Skeletal muscle tissue (tissue), 3 donors: ENCODE measurements at regions not wholly inside any gene's neighbourhood (a gene's known extent, or its start where the extent isn't known, plus 50 kb on each side); places are given as distances from the start of the nearest gene placed in this dataset.

Experiments used
- H3K27ac ChIP-seq: one replicate; pipeline ENCODE4 v1.7.0; 2013; ENCODE audit warnings: mild to moderate bottlenecking, low read depth, low read length, inconsistent platforms
- H3K27me3 ChIP-seq, 3 donors: one replicate each; pipeline ENCODE4 v1.7.0; 2013; ENCODE audit warnings: low read length in 3 of 3; ENCODE audit not compliant: control insufficient read depth in 3 of 3, insufficient read depth in 3 of 3
- H3K36me3 ChIP-seq, 3 donors: one replicate each; pipeline ENCODE4 v1.7.0; 2013; ENCODE audit warnings: low read length in 3 of 3; ENCODE audit not compliant: control insufficient read depth in 3 of 3, insufficient read depth in 3 of 3
- H3K4me1 ChIP-seq, 3 donors: one replicate each; pipeline ENCODE4 v1.7.0; 2013; ENCODE audit warnings: low read length in 3 of 3, mild to moderate bottlenecking in 3 of 3; ENCODE audit not compliant: control insufficient read depth in 3 of 3, insufficient read depth in 3 of 3
- H3K4me3 ChIP-seq, 3 donors: one replicate each; pipeline ENCODE4 v1.7.0; 2013; ENCODE audit warnings: low read length in 3 of 3
- H3K9ac ChIP-seq, 3 donors: one replicate each; pipeline ENCODE4 v1.7.0; 2013; ENCODE audit warnings: low read length in 3 of 3, mild to moderate bottlenecking in 3 of 3, moderate library complexity in 2 of 3, low read depth in 1 of 3
- H3K9me3 ChIP-seq, 3 donors: one replicate each; pipeline ENCODE4 v1.7.0; 2013; ENCODE audit warnings: low read length in 3 of 3; ENCODE audit not compliant: control insufficient read depth in 3 of 3
- donor health status: Osteomylitis.

- no peak overlapping the region for H3K9ac ChIP-seq
- H3K27me3 ChIP-seq = peaks cover 0 to 8% (median 0%) of the 10 kb centered on the region in 3 donors
- no peaks in the 10 kb centered on the region for H3K4me1 ChIP-seq
- no peaks in the 10 kb centered on the region for H3K9me3 ChIP-seq
- no peak overlapping the region for H3K27ac ChIP-seq
- H3K4me3 ChIP-seq = no peak overlapping the region
- no peaks in the 10 kb centered on the region for H3K36me3 ChIP-seq
Measured at GRCh38 chr10:21413268-21413667, 112.2 kb downstream of the SKIDA1 start.

- no peaks in the 10 kb centered on the region for H3K36me3 ChIP-seq
- H3K9ac ChIP-seq = no peak overlapping the region
- H3K27me3 ChIP-seq = peaks cover 0 to 8% (median 0%) of the 10 kb centered on the region in 3 donors
- H3K9me3 ChIP-seq = no peaks in the 10 kb centered on the region
- no peak overlapping the region for H3K27ac ChIP-seq
- no peak overlapping the region for H3K4me3 ChIP-seq
- H3K4me1 ChIP-seq = peaks cover 0 to 6% (median 0%) of the 10 kb centered on the region in 3 donors
Measured at GRCh38 chr10:21406595-21407193, 118.8 kb downstream of the SKIDA1 start.

DNA sequence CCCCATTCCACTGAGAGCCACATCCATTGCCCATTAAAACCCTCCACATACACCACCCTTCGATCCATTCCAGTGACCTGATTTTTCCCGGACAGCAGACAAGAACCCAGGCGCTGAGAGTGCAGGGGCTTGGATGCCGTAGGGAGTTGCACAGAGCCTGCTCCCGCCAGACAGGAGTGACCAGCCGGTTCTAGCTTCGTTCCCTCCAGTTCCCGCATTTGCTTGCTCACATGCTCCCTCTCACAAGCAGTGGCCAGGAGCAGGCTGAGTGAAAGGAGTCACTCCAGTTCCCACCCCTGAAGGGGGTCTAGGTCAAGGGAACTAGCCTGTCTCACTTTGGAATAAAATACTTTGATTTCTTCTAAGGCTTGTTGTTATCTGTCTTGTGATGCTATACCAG lies 119.5 kb downstream of the SKIDA1 start:
- Histone ChIP-seq H3K27ac (no peak overlapping the region), H3K27me3 (peaks cover 0 to 8% (median 0%) of the 10 kb centered on the region in 3 donors), H3K9me3 (no peaks in the 10 kb centered on the region), H3K4me3 (no peak overlapping the region), H3K9ac (no peak overlapping the region), H3K4me1 (peaks cover 0 to 6% (median 0%) of the 10 kb centered on the region in 3 donors), H3K36me3 (no peaks in the 10 kb centered on the region)

- Histone ChIP-seq H3K4me1 (peaks cover 0 to 6% (median 0%) of the 10 kb centered on the region in 3 donors), H3K36me3 (no peaks in the 10 kb centered on the region), H3K9ac (no peak overlapping the region), H3K9me3 (no peaks in the 10 kb centered on the region), H3K27ac (no peak overlapping the region), H3K4me3 (no peak overlapping the region), H3K27me3 (no peaks in the 10 kb centered on the region)
Measured at GRCh38 chr10:21403256-21404015, 122.0 kb downstream of the SKIDA1 start.

GRCh38 chr10:21402606-21403083 lies 122.8 kb downstream of the SKIDA1 start:
- Histone ChIP-seq H3K27me3 (no peaks in the 10 kb centered on the region), H3K36me3 (no peaks in the 10 kb centered on the region), H3K9me3 (no peaks in the 10 kb centered on the region), H3K4me3 (no peak overlapping the region), H3K9ac (no peak overlapping the region), H3K4me1 (peaks cover 0 to 6% (median 0%) of the 10 kb centered on the region in 3 donors), H3K27ac (no peak overlapping the region)

DNA sequence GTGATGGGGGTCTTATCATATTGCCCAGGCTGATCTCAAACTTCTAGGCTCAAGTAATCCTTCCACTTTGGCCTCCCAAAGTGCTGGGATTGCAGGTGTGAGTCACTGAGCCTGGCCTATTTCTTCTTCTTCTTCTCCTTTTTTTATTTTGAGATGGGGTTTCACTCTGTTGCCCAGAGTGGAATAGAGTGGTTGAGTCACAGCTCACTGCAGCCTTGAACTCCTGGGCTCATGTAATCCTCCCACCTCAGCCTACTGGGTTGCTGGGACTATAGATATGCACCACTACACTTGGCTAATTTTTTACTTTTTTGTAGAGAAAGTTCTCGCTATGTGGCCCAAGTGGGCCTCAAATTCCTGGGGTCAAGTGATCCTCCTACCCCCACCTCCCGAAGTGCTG lies 124.3 kb downstream of the SKIDA1 start:
- H3K27ac ChIP-seq = no peak overlapping the region
- no peaks in the 10 kb centered on the region for H3K9me3 ChIP-seq
- H3K27me3 ChIP-seq = no peaks in the 10 kb centered on the region
- H3K4me3 ChIP-seq = no peak overlapping the region
- H3K36me3 ChIP-seq = no peaks in the 10 kb centered on the region
- H3K9ac ChIP-seq = no peak overlapping the region
- peaks cover 0 to 6% (median 0%) of the 10 kb centered on the region in 3 donors for H3K4me1 ChIP-seq

- Histone ChIP-seq H3K4me3 (no peak overlapping the region), H3K36me3 (no peaks in the 10 kb centered on the region), H3K9me3 (peaks cover 0 to 2% (median 0%) of the 10 kb centered on the region in 3 donors), H3K27me3 (no peaks in the 10 kb centered on the region), H3K9ac (no peak overlapping the region), H3K27ac (no peak overlapping the region), H3K4me1 (peaks cover 0 to 6% (median 0%) of the 10 kb centered on the region in 3 donors)
Measured at GRCh38 chr10:21399392-21400035, 126.0 kb downstream of the SKIDA1 start.

GRCh38 chr10:21398563-21399231 lies 126.8 kb downstream of the SKIDA1 start:
- no peak overlapping the region for H3K27ac ChIP-seq
- no peaks in the 10 kb centered on the region for H3K27me3 ChIP-seq
- H3K4me3 ChIP-seq = no peak overlapping the region
- no peaks in the 10 kb centered on the region for H3K36me3 ChIP-seq
- H3K9ac ChIP-seq = no peak overlapping the region
- H3K4me1 ChIP-seq = peaks cover 0 to 6% (median 0%) of the 10 kb centered on the region in 3 donors
- H3K9me3 ChIP-seq = peaks cover 0 to 2% (median 0%) of the 10 kb centered on the region in 3 donors

DNA sequence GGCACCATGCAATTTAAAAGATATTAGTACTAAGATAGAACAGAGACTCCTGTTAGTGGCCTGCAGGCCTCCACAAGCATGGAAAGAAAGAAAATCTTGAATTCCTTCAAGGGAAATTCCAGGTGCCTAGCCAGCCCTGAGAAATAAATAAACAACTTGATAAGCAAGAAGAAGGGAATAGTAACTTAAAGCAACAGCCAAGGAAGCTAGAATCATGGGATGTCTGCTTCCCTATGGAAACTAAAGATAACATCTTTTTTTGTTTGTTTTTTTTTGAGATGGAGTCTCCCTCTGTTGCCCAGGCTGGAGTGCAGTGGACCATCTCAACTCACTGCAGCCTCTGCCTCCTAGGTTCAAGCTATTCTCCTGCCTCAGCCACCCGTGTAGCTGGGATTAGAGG lies 128.6 kb downstream of the SKIDA1 start:
- H3K4me3 ChIP-seq = no peak overlapping the region
- no peaks in the 10 kb centered on the region for H3K27me3 ChIP-seq
- peaks cover 0 to 2% (median 0%) of the 10 kb centered on the region in 3 donors for H3K9me3 ChIP-seq
- H3K27ac ChIP-seq = no peak overlapping the region
- H3K9ac ChIP-seq = no peak overlapping the region
- H3K36me3 ChIP-seq = no peaks in the 10 kb centered on the region
- no peaks in the 10 kb centered on the region for H3K4me1 ChIP-seq
